Natural killer cell (primary cell): ENCODE measurements at regions not wholly inside any gene's neighbourhood (a gene's known extent, or its start where the extent isn't known, plus 50 kb on each side); places are given as distances from the start of the nearest gene placed in this dataset.

Experiments used
- ATAC-seq, 3 donors: fragments of 150-1000 bp in 2 of 3; fragments of 200-7000 bp in 1 of 3; cut with Tn5 transposase; 1 replicate in 1 of 3; 2 replicates in 2 of 3; pipeline ENCODE4 v1.10.0; 2021; ENCODE audit warnings: mild to moderate bottlenecking in 2 of 3, moderate library complexity in 2 of 3
- DNase-seq, 2 donors: peaks; one replicate each; pipeline versions ENCODE4 v3.0.0 to v3.0.0-alpha.2; 2013 to 2021; ENCODE audit warnings: mixed read lengths in 1 of 2
- H3K27ac ChIP-seq: one replicate; pipeline ENCODE4 v1.5.1; 2013; ENCODE audit warnings: mild to moderate bottlenecking, low read length
- H3K27me3 ChIP-seq: one replicate; pipeline ENCODE4 v1.6.1; 2013; ENCODE audit warnings: low read length; ENCODE audit not compliant: control insufficient read depth, insufficient read depth
- H3K36me3 ChIP-seq: one replicate; pipeline ENCODE4 v1.6.1; 2013; ENCODE audit warnings: low read length; ENCODE audit not compliant: control insufficient read depth, insufficient read depth
- H3K4me1 ChIP-seq: one replicate; pipeline ENCODE4 v1.6.1; 2013; ENCODE audit warnings: low read length; ENCODE audit not compliant: control insufficient read depth, insufficient read depth
- H3K4me3 ChIP-seq: one replicate; pipeline ENCODE4 v1.5.1; 2013; ENCODE audit warnings: low read length
- H3K9me3 ChIP-seq: one replicate; pipeline ENCODE4 v1.6.1; 2013; ENCODE audit warnings: low read length; ENCODE audit not compliant: control insufficient read depth, insufficient read depth
- H3K27ac Mint-ChIP-seq, 2 donors: one replicate each; pipeline ENCODE4 v1.8.0; 2022; ENCODE audit warnings: mild to moderate bottlenecking in 2 of 2, mixed read lengths in 2 of 2, moderate library complexity in 1 of 2
- H3K27me3 Mint-ChIP-seq, 2 donors: one replicate each; pipeline ENCODE4 v1.8.0; 2022; ENCODE audit warnings: low read depth in 2 of 2, mixed read lengths in 2 of 2
- H3K36me3 Mint-ChIP-seq: one replicate; pipeline ENCODE4 v1.8.0; 2022; ENCODE audit warnings: mixed read lengths
- H3K4me1 Mint-ChIP-seq, 2 donors: one replicate each; pipeline ENCODE4 v1.8.0; 2022; ENCODE audit warnings: mixed read lengths in 2 of 2
- H3K4me3 Mint-ChIP-seq: one replicate; pipeline ENCODE4 v1.8.0; 2022; ENCODE audit warnings: mild to moderate bottlenecking, moderate library complexity, mixed read lengths
- H3K9me3 Mint-ChIP-seq, 2 donors: one replicate each; pipeline ENCODE4 v1.8.0; 2022; ENCODE audit warnings: mixed read lengths in 2 of 2
- WGBS: methylation state at CpG from one replicate; pipeline ENCODE4 v1.1.7; 2013; ENCODE audit warnings: missing lambda C conversion rate; ENCODE audit not compliant: insufficient coverage; 5-methylcytosine and 5-hydroxymethylcytosine counted together
- intact Hi-C: fragments of 100-400 bp; cut with micrococcal nuclease; formaldehyde crosslinking; loops from one replicate; pipeline ENCODE4 v1.14.2; 2022
- TF ChIP-seq, protein P1 (sequence below): fragments of 200-600 bp; IDR thresholded peaks from one replicate; pipeline ENCODE4 v1.8.0; 2022; ENCODE audit warnings: antibody characterized with exemption

DNA sequence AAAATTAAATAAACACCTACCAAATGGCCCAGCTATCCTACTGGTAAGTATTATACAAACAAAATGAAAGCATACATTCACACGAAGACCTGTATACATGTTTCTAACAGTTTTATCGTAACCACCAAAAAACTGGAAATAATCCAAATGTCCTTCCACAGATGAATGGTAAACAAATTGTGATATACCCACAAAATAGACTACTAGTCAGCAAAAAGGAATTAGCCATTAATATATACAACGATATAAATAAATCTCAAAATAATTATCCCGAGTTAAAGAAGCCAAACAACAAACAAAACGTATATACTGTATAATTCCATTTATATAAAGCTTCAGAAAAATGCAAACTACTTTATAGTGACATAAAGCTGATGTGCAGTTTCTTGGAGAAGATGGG lies 106.3 kb upstream of the SERTM1 start:
- Histone ChIP-seq H3K27ac (no peak overlapping the region), H3K4me3 (no peak overlapping the region), H3K4me1 (no peaks in the 10 kb centered on the region), H3K9me3 (no peaks in the 10 kb centered on the region), H3K27me3 (no peaks in the 10 kb centered on the region), H3K36me3 (no peaks in the 10 kb centered on the region)
- intact Hi-C loops, result no loop called here
- TF ChIP-seq, protein P1, sequence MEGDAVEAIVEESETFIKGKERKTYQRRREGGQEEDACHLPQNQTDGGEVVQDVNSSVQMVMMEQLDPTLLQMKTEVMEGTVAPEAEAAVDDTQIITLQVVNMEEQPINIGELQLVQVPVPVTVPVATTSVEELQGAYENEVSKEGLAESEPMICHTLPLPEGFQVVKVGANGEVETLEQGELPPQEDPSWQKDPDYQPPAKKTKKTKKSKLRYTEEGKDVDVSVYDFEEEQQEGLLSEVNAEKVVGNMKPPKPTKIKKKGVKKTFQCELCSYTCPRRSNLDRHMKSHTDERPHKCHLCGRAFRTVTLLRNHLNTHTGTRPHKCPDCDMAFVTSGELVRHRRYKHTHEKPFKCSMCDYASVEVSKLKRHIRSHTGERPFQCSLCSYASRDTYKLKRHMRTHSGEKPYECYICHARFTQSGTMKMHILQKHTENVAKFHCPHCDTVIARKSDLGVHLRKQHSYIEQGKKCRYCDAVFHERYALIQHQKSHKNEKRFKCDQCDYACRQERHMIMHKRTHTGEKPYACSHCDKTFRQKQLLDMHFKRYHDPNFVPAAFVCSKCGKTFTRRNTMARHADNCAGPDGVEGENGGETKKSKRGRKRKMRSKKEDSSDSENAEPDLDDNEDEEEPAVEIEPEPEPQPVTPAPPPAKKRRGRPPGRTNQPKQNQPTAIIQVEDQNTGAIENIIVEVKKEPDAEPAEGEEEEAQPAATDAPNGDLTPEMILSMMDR, result no peak
- Mint-ChIP-seq H3K9me3 (peaks cover 6 to 8% of the 10 kb centered on the region in 2 donors), H3K4me3 (no peak overlapping the region), H3K27ac (no peak overlapping the region), H3K27me3 (peaks cover 0 to 3% of the 10 kb centered on the region in 2 donors), H3K36me3 (no peaks in the 10 kb centered on the region), H3K4me1 (no peaks in the 10 kb centered on the region)
- ATAC-seq (no peak), DNase-seq (no peak)
- WGBS, result 89% methylated on average over 2 of the region's 5 CpGs

DNA sequence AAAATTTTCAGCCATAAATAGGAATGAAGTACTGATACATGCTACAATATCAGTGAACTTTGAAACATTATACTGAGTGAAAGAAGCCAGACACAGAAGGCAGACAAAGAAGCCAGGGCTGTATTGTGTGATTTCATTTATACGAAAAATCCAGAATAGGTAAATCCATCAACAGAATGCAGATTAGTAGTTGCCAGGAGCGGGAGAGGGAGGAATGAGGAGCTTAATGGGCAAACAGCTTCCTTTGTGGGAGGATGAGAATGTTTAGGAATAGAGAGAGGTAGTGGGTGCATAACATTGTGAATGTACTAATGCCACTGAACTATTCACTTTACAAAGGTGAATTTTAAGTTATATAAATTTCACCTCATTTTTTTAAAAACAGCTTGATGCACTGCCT lies 103.3 kb upstream of the SERTM1 start:
- Mint-ChIP-seq H3K36me3 (no peaks in the 10 kb centered on the region), H3K9me3 (peaks cover 3 to 5% of the 10 kb centered on the region in 2 donors), H3K27me3 (peaks cover 0 to 3% of the 10 kb centered on the region in 2 donors), H3K4me1 (no peaks in the 10 kb centered on the region), H3K27ac (no peak overlapping the region), H3K4me3 (no peak overlapping the region)
- Histone ChIP-seq H3K27me3 (no peaks in the 10 kb centered on the region), H3K9me3 (no peaks in the 10 kb centered on the region), H3K4me1 (no peaks in the 10 kb centered on the region), H3K4me3 (no peak overlapping the region), H3K36me3 (no peaks in the 10 kb centered on the region), H3K27ac (no peak overlapping the region)
- 91% methylated on average over 2 of the region's 2 CpGs for WGBS
- TF ChIP-seq, protein P1, result no peak
- ATAC-seq (no peak), DNase-seq (no peak)
- intact Hi-C loops, result no loop called here

DNA sequence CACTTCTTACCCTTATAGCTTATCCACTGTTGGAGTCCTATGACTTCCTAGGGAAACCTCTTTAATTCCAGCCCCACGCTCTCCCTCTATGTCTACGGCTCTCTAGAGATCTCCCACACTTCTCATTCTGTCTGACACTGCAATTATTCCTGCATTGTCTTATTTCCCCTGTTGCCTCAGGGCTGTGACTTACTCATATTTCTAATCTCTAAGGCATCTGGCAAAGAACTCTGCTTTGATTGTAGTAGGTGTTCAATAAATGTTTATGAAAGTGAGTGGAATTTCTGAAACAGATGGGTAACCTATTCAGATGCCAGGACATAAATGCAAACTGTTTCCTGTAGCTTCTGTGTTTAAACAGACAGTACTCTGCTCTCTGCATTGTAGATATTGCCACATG lies 102.4 kb upstream of the SERTM1 start:
- H3K27ac Mint-ChIP-seq, result no peak overlapping the region
- Histone ChIP-seq H3K27ac (no peak overlapping the region), H3K4me3 (no peak overlapping the region), H3K36me3 (no peaks in the 10 kb centered on the region), H3K9me3 (no peaks in the 10 kb centered on the region), H3K4me1 (no peaks in the 10 kb centered on the region), H3K27me3 (no peaks in the 10 kb centered on the region)
- H3K4me3 Mint-ChIP-seq, result no peak overlapping the region
- DNase-seq (no peak), ATAC-seq (no peak)
- H3K9me3 Mint-ChIP-seq, result peaks cover 3 to 5% of the 10 kb centered on the region in 2 donors
- TF ChIP-seq, protein P1, result no peak
- WGBS, result 89% methylated on average over 2 of the region's 2 CpGs
- intact Hi-C loops, result no loop called here
- no peaks in the 10 kb centered on the region for H3K36me3 Mint-ChIP-seq
- no peaks in the 10 kb centered on the region for H3K4me1 Mint-ChIP-seq
- H3K27me3 Mint-ChIP-seq, result peaks cover 0 to 3% of the 10 kb centered on the region in 2 donors

DNA sequence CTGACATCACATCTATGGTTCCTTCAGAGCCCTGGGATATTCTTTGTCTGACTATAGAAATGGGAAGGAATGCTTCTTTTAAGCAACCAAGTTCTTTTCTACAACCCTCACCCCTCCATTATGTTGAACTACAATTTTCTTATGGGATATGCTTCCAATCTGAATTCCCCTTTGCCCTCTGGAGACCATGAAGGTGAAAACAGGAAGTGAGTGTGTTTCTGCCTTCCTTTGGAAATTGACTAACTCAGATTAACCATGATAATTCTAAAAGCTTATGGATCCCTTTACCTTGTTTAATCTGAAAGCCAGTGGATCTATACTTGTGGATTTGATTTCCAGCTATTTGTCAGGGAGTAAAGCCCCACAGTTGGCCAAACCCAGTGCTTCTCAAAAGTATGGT lies 90.8 kb upstream of the SERTM1 start:
- H3K4me1 Mint-ChIP-seq, result no peaks in the 10 kb centered on the region
- intact Hi-C loops, result no loop called here
- no peak for ATAC-seq

More for the DNA sequence above, 90.8 kb upstream of the SERTM1 start:
- Histone ChIP-seq H3K27me3 (no peaks in the 10 kb centered on the region), H3K4me1 (no peaks in the 10 kb centered on the region), H3K36me3 (no peaks in the 10 kb centered on the region), H3K27ac (no peak overlapping the region), H3K4me3 (no peak overlapping the region), H3K9me3 (no peaks in the 10 kb centered on the region)
- H3K9me3 Mint-ChIP-seq, result peaks cover 6 to 10% of the 10 kb centered on the region in 2 donors
- TF ChIP-seq, protein P1, result no peak
- DNase-seq, result no peak
- H3K36me3 Mint-ChIP-seq, result no peaks in the 10 kb centered on the region
- no peaks in the 10 kb centered on the region for H3K27me3 Mint-ChIP-seq
- H3K27ac Mint-ChIP-seq, result no peak overlapping the region
- no peak overlapping the region for H3K4me3 Mint-ChIP-seq
